ENCODE measurements at regions not wholly inside any gene's neighbourhood (a gene's known extent, or its start where the extent isn't known, plus 50 kb on each side); places are given as distances from the start of the nearest gene placed in this dataset.

DNA sequence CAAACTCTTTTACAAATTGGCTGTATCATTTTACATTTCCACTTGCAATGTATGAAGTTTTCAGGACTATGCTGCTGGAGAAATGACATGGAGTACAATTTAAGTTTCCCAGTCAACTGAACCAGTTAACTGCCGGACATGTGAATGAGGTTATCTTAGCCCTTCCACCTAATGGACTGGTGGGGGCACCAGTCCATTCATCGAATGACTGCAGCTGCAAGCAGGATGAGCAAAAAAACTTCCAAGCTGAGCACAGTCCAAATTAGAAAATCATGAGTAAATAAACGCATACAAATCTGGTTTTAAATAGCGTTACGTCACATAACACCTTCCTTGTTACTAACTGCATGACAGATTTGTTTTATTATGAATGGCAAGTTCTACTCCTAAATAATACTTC is 1131.5 kb downstream of the PCDH18 start:
- no peak for DNase-seq (ENCODE audit: low read depth)
- TF ChIP-seq CTCF (IDR thresholded peaks at IDR 0.05; ENCODE audit: low read length, missing control alignments): no peak
- H3K4me3 ChIP-seq (replicated peaks; ENCODE audit: low read depth, low read length): no peak overlapping the region

DNA sequence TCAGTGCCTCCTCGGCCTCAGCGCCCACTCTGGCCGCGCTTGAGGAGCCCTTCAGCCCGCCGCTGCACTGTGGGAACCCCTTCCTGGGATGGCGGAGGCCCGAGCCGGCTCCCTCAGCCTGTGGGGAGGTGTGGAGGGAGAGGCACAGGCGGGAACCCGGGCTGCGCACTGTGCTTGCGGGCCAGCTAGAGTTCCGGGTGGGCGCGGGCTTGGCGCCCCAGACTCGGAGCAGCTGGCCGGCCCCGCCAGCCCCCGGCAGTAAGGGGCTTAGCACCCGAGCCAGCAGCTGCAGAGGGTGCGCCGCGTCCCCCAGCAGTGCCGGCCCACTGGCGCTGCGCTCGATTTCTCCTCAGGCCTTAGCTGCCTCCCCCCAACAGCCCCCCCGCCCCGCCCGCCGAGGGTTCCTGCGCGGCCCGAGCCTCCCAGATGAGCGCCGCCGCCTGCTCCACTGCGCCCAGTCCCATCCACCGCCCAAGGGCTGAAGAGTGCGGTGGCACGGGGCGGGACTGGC is 1137.0 kb downstream of the PCDH18 start:
- no peak for DNase-seq (ENCODE audit: low read depth)
- TF ChIP-seq CTCF (IDR thresholded peaks at IDR 0.05; ENCODE audit: low read length, missing control alignments): no peak
- H3K4me3 ChIP-seq (replicated peaks; ENCODE audit: low read depth, low read length): no peak overlapping the region

GRCh38 chr4:136392576-136392975 is 1139.7 kb downstream of the PCDH18 start:
- DNase-seq (ENCODE audit: low read depth): peak; percentile 52
- no peak overlapping the region for H3K4me3 ChIP-seq (replicated peaks; ENCODE audit: low read depth, low read length)
- no peak for TF ChIP-seq CTCF (IDR thresholded peaks at IDR 0.05; ENCODE audit: low read length, missing control alignments)

- DNase-seq (ENCODE audit: low read depth): peak; percentile 9
- TF ChIP-seq CTCF (IDR thresholded peaks at IDR 0.05; ENCODE audit: low read length, missing control alignments): no peak
- H3K4me3 ChIP-seq (replicated peaks; ENCODE audit: low read depth, low read length): no peak overlapping the region
These were observed 1141.5 kb downstream of the PCDH18 start for GRCh38 chr4:136390824-136391223.

GRCh38 chr4:136383082-136383481 is 1149.2 kb downstream of the PCDH18 start:
- H3K4me3 ChIP-seq (replicated peaks; ENCODE audit: low read depth, low read length): no peak overlapping the region
- no peak for TF ChIP-seq CTCF (IDR thresholded peaks at IDR 0.05; ENCODE audit: low read length, missing control alignments)
- DNase-seq (ENCODE audit: low read depth): no peak

GRCh38 chr4:136371231-136371630 is 1161.1 kb downstream of the PCDH18 start:
- DNase-seq (ENCODE audit: low read depth): no peak
- no peak for TF ChIP-seq CTCF (IDR thresholded peaks at IDR 0.05; ENCODE audit: low read length, missing control alignments)
- H3K4me3 ChIP-seq (replicated peaks; ENCODE audit: low read depth, low read length): no peak overlapping the region

DNA sequence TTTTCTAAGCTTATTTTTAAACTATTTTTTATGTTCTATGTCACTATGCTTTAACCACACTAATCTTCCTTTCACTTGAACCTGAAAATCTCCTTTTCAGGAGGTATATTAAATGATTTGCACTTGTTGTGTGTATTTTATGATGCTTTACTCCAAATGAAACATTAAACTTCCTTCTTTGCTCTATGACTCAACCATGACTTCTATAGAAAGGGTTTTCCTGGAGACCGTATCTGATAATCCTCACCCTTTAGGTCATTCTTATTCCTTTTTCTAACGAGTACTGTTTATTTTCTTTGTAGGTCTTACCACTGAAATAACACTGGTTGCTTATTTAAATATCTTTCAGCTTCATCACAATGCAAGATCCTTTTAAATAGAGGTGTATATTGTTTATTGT is 1163.2 kb downstream of the PCDH18 start:
- no peak overlapping the region for H3K4me3 ChIP-seq (replicated peaks; ENCODE audit: low read depth, low read length)
- no peak for TF ChIP-seq CTCF (IDR thresholded peaks at IDR 0.05; ENCODE audit: low read length, missing control alignments)
- peak; percentile 3 for DNase-seq (ENCODE audit: low read depth)

Measured in fibroblast of pulmonary artery (primary cell).